ENCODE measurements at regions not wholly inside any gene's neighbourhood (a gene's known extent, or its start where the extent isn't known, plus 50 kb on each side); places are given as distances from the start of the nearest gene placed in this dataset.

GRCh38 chr2:158025255-158025996 is 76.2 kb upstream of the UPP2 start:
- no peaks in the 10 kb centered on the region for H3K9me3 ChIP-seq (ENCODE audit: control insufficient read depth, low read length)
- no peaks in the 10 kb centered on the region for H3K36me3 ChIP-seq (ENCODE audit: control insufficient read depth, insufficient read depth, low read length)
- WGBS, 2 experiments (ENCODE audit: insufficient coverage in 1 of 2, insufficient read length in 1 of 2) = 89 to 91% methylated on average over 11 of the region's 11 CpGs
- H3K27ac ChIP-seq (ENCODE audit: low read depth, low read length) = no peak overlapping the region
- Mint-ChIP-seq H3K4me1 (peaks cover 4% of the 10 kb centered on the region), H3K27me3 (ENCODE audit: insufficient read depth) (no peaks in the 10 kb centered on the region), H3K9me3 (no peaks in the 10 kb centered on the region), H3K36me3 (ENCODE audit: low read depth) (no peaks in the 10 kb centered on the region), H3K27ac (no peak overlapping the region), H3K4me3 (no peak overlapping the region)
- no peaks in the 10 kb centered on the region for H3K27me3 ChIP-seq (ENCODE audit: control insufficient read depth, insufficient read depth, low read length, poor library complexity, severe bottlenecking)
- H3K9ac ChIP-seq (ENCODE audit: extremely low read depth, low read length, poor library complexity, severe bottlenecking) = no peak overlapping the region
- DNase-seq = no peak
- no peaks in the 10 kb centered on the region for H3K4me1 ChIP-seq (ENCODE audit: control insufficient read depth, insufficient read depth, low read length)
- no peak for TF ChIP-seq CTCF (conservative IDR thresholded peaks at IDR 0.05)
- no peak overlapping the region for H3K4me3 ChIP-seq (ENCODE audit: low read length)

GRCh38 chr2:158024288-158024898 is 77.3 kb upstream of the UPP2 start:
- Mint-ChIP-seq H3K27me3 (ENCODE audit: insufficient read depth) (no peaks in the 10 kb centered on the region), H3K27ac (no peak overlapping the region), H3K4me1 (peaks cover 4% of the 10 kb centered on the region), H3K4me3 (no peak overlapping the region), H3K9me3 (no peaks in the 10 kb centered on the region), H3K36me3 (ENCODE audit: low read depth) (no peaks in the 10 kb centered on the region)
- WGBS, 2 experiments (ENCODE audit: insufficient coverage in 1 of 2, insufficient read length in 1 of 2) = 0 to 4% methylated on average over 3 to 4 of the region's 4 CpGs
- H3K9ac ChIP-seq (ENCODE audit: extremely low read depth, low read length, poor library complexity, severe bottlenecking) = no peak overlapping the region
- DNase-seq = peak; percentile 85
- TF ChIP-seq CTCF (conservative IDR thresholded peaks at IDR 0.05) = peak; percentile 95
- H3K4me3 ChIP-seq (ENCODE audit: low read length) = no peak overlapping the region
- H3K27ac ChIP-seq (ENCODE audit: low read depth, low read length) = no peak overlapping the region
- no peaks in the 10 kb centered on the region for H3K9me3 ChIP-seq (ENCODE audit: control insufficient read depth, low read length)
- no peaks in the 10 kb centered on the region for H3K36me3 ChIP-seq (ENCODE audit: control insufficient read depth, insufficient read depth, low read length)
- no peaks in the 10 kb centered on the region for H3K27me3 ChIP-seq (ENCODE audit: control insufficient read depth, insufficient read depth, low read length, poor library complexity, severe bottlenecking)
- no peaks in the 10 kb centered on the region for H3K4me1 ChIP-seq (ENCODE audit: control insufficient read depth, insufficient read depth, low read length)

GRCh38 chr2:158022888-158023287 is 78.8 kb upstream of the UPP2 start:
- Mint-ChIP-seq H3K27me3 (ENCODE audit: insufficient read depth) (peaks cover 2% of the 10 kb centered on the region), H3K4me1 (peaks cover 6% of the 10 kb centered on the region), H3K9me3 (no peaks in the 10 kb centered on the region), H3K36me3 (ENCODE audit: low read depth) (no peaks in the 10 kb centered on the region), H3K27ac (no peak overlapping the region), H3K4me3 (no peak overlapping the region)
- Histone ChIP-seq H3K9me3 (ENCODE audit: control insufficient read depth, low read length) (no peaks in the 10 kb centered on the region), H3K4me1 (ENCODE audit: control insufficient read depth, insufficient read depth, low read length) (no peaks in the 10 kb centered on the region), H3K4me3 (ENCODE audit: low read length) (no peak overlapping the region), H3K27me3 (ENCODE audit: control insufficient read depth, insufficient read depth, low read length, poor library complexity, severe bottlenecking) (no peaks in the 10 kb centered on the region), H3K36me3 (ENCODE audit: control insufficient read depth, insufficient read depth, low read length) (no peaks in the 10 kb centered on the region), H3K9ac (ENCODE audit: extremely low read depth, low read length, poor library complexity, severe bottlenecking) (no peak overlapping the region), H3K27ac (ENCODE audit: low read depth, low read length) (no peak overlapping the region)
- WGBS, 2 experiments (ENCODE audit: insufficient coverage in 1 of 2, insufficient read length in 1 of 2) = 82% methylated on average over 1 of the region's 1 CpG; no CpG with 5 or more reads in 1 of the 2 experiments
- DNase-seq = no peak
- TF ChIP-seq CTCF (conservative IDR thresholded peaks at IDR 0.05) = no peak
